ENCODE measurements at regions not wholly inside any gene's neighbourhood (a gene's known extent, or its start where the extent isn't known, plus 50 kb on each side); places are given as distances from the start of the nearest gene placed in this dataset.

GRCh38 chr4:104217526-104217925 lies 277.2 kb downstream of the CXXC4 start:
- H2BK5ac ChIP-seq (ENCODE audit: insufficient read length, low read length): no peak overlapping the region
- no peak overlapping the region for H3K4me2 ChIP-seq (ENCODE audit: insufficient read depth, insufficient read length, low read length)
- H4K20me1 ChIP-seq (ENCODE audit: control insufficient read depth, insufficient read depth, insufficient read length): no peaks in the 10 kb centered on the region
- no peak overlapping the region for H2BK12ac ChIP-seq (ENCODE audit: insufficient read length, low read depth, low read length)
- Mint-ChIP-seq H3K36me3 (ENCODE audit: insufficient read depth in 1 of 3, low read depth in 3 of 3) (no peaks in the 10 kb centered on the region), H3K4me1 (no peaks in the 10 kb centered on the region), H3K27me3 (ENCODE audit: low read depth) (no peaks in the 10 kb centered on the region), H3K4me3 (no peak overlapping the region), H3K27ac (no peak overlapping the region), H3K9me3 (peaks cover 0 to 4% of the 10 kb centered on the region in 2 experiments; a peak in 1 of 5 replicates)
- no peak overlapping the region for H3K23ac ChIP-seq (ENCODE audit: insufficient read length, low read depth, low read length)
- H4K5ac ChIP-seq (ENCODE audit: insufficient read length, low read depth, low read length): no peak overlapping the region
- H3K9me3 ChIP-seq (ENCODE audit: control insufficient read depth, low read depth, low read length): no peaks in the 10 kb centered on the region
- no peak overlapping the region for H4K8ac ChIP-seq (replicated peaks; ENCODE audit: insufficient read length, low read depth, low read length)
- no CpG with 5 or more reads among the region's 1 CpG for WGBS (ENCODE audit: extremely low coverage, insufficient read length, low lambda C conversion rate)
- no peaks in the 10 kb centered on the region for H3K23me2 ChIP-seq (ENCODE audit: insufficient read length, low read depth, low read length, poor library complexity, severe bottlenecking)
- TF ChIP-seq CTCF (conservative IDR thresholded peaks at IDR 0.05): no peak
- no peak overlapping the region for H2BK120ac ChIP-seq (ENCODE audit: low read depth, low read length, poor library complexity, severe bottlenecking)
- H3K27me3 ChIP-seq (ENCODE audit: insufficient read depth, low read length): no peaks in the 10 kb centered on the region
- no peak overlapping the region for H3T11ph ChIP-seq (ENCODE audit: low read length)
- H3K27ac ChIP-seq (ENCODE audit: insufficient read length, low read depth, low read length): no peak overlapping the region
- H2BK15ac ChIP-seq (ENCODE audit: low read depth, low read length): no peak overlapping the region
- H2AFZ ChIP-seq (ENCODE audit: low read length): no peak overlapping the region
- no peaks in the 10 kb centered on the region for H3K79me1 ChIP-seq (ENCODE audit: insufficient read depth, low read depth, low read length, poor library complexity, severe bottlenecking)
- no peak for DNase-seq
- H2AK5ac ChIP-seq (ENCODE audit: insufficient read length, low read length): no peak overlapping the region
- no peak overlapping the region for H3K18ac ChIP-seq (ENCODE audit: insufficient read length, low read depth, low read length)
- H3K79me2 ChIP-seq (ENCODE audit: insufficient read depth, low read length): no peaks in the 10 kb centered on the region
- H4K91ac ChIP-seq (ENCODE audit: insufficient read length, low read depth, low read length): no peak overlapping the region
- no peak overlapping the region for H3K56ac ChIP-seq (ENCODE audit: insufficient read length, low read depth, low read length)
- H3K4ac ChIP-seq (ENCODE audit: low read depth, low read length): no peak overlapping the region
- no peak overlapping the region for H3K14ac ChIP-seq (ENCODE audit: insufficient read depth, low read length)
- no peaks in the 10 kb centered on the region for H3K4me1 ChIP-seq (ENCODE audit: insufficient read depth, low read length)
- no peak overlapping the region for H2BK20ac ChIP-seq (ENCODE audit: low read depth, low read length, poor library complexity, severe bottlenecking)
- no peak overlapping the region for H3K9ac ChIP-seq (ENCODE audit: extremely low read depth, insufficient read length, low read length)

Measured in H9 (cell line).